Peyer's patch (tissue), 4 donors: ENCODE measurements at regions not wholly inside any gene's neighbourhood (a gene's known extent, or its start where the extent isn't known, plus 50 kb on each side); places are given as distances from the start of the nearest gene placed in this dataset.
"Not testable (repeated sequence)": the region's sequence is repeated elsewhere in the genome, so short reads cannot be mapped to it uniquely, and the experiment has no call there.

Experiments
- DNase-seq, 3 donors: peaks; one replicate each; pipeline ENCODE4 v3.0.0-alpha.2; 2017 to 2019
- H3K27ac ChIP-seq, 4 donors: fragments of 200-600 bp; sonication (generic); one replicate each; pipeline ENCODE4 v1.5.1; 2016 to 2019
- H3K27me3 ChIP-seq, 2 donors: fragments of 200-600 bp; sonication (generic); one replicate each; pipeline ENCODE4 v1.5.1; 2019
- H3K36me3 ChIP-seq, 3 donors: fragments of 200-600 bp; sonication (generic); one replicate each; pipeline ENCODE4 v1.5.1; 2016 to 2019
- H3K4me1 ChIP-seq, 4 donors: fragments of 200-600 bp; sonication (generic); one replicate each; pipeline ENCODE4 v1.5.1; 2016 to 2019
- H3K4me3 ChIP-seq, 4 donors: fragments of 200-600 bp; sonication (generic); 1 replicate in 3 of 4; 2 replicates in 1 of 4; pipeline ENCODE4 v1.5.1; 2016 to 2019; ENCODE audit warnings: mild to moderate bottlenecking in 1 of 4
- H3K9me3 ChIP-seq, 4 donors: fragments of 200-600 bp; sonication (generic); one replicate each; pipeline ENCODE4 v1.5.1; 2016 to 2019; ENCODE audit warnings: mild to moderate bottlenecking in 1 of 4
- CTCF ChIP-seq, 6 experiments: fragments of 450-650 bp in 4 of 6; fragments of 200-600 bp in 2 of 6; sonication (generic) in 1 of 6; IDR thresholded peaks; one replicate each; pipeline ENCODE4 v1.5.1; 2017 to 2019; ENCODE audit warnings: antibody characterized with exemption in 6 of 6, mild to moderate bottlenecking in 3 of 6, moderate library complexity in 1 of 6
- POLR2A ChIP-seq, 2 donors: fragments of 450-650 bp; IDR thresholded peaks; one replicate each; pipeline ENCODE4 v1.5.1; 2017; ENCODE audit warnings: antibody characterized with exemption in 2 of 2, mild to moderate bottlenecking in 2 of 2, moderate library complexity in 2 of 2

GRCh38 chr1:60251426-60251825, 177.9 kb upstream of the C1orf87 start:
- TF ChIP-seq POLR2A (IDR thresholded peaks at IDR 0.05) (no peak), CTCF (IDR thresholded peaks at IDR 0.05) (no peak)
- no peak for DNase-seq
- no peaks in the 10 kb centered on the region for H3K9me3 ChIP-seq
- no peaks in the 10 kb centered on the region for H3K36me3 ChIP-seq
- no peaks in the 10 kb centered on the region for H3K27me3 ChIP-seq
- H3K27ac ChIP-seq: no peak overlapping the region
- H3K4me1 ChIP-seq: no peaks in the 10 kb centered on the region
- no peak overlapping the region for H3K4me3 ChIP-seq

GRCh38 chr1:60247467-60247866, 173.9 kb upstream of the C1orf87 start:
- DNase-seq, H3K4me3 ChIP-seq, H3K27ac ChIP-seq, H3K9me3 ChIP-seq, H3K4me1 ChIP-seq, H3K36me3 ChIP-seq, H3K27me3 ChIP-seq: not testable (repeated sequence)

- TF ChIP-seq CTCF (IDR thresholded peaks at IDR 0.05) (no peak), POLR2A (IDR thresholded peaks at IDR 0.05) (no peak)
- Histone ChIP-seq H3K9me3 (no peaks in the 10 kb centered on the region), H3K36me3 (no peaks in the 10 kb centered on the region), H3K27ac (no peak overlapping the region), H3K4me3 (no peak overlapping the region), H3K4me1 (no peaks in the 10 kb centered on the region), H3K27me3 (no peaks in the 10 kb centered on the region)
- DNase-seq: no peak
Measured at GRCh38 chr1:60245324-60245723, 171.8 kb upstream of the C1orf87 start.

GRCh38 chr1:60244906-60245305, 171.3 kb upstream of the C1orf87 start:
- no peak for DNase-seq
- Histone ChIP-seq H3K27ac (no peak overlapping the region), H3K4me3 (no peak overlapping the region), H3K4me1 (no peaks in the 10 kb centered on the region), H3K27me3 (no peaks in the 10 kb centered on the region), H3K36me3 (no peaks in the 10 kb centered on the region), H3K9me3 (no peaks in the 10 kb centered on the region)
- no peak for TF ChIP-seq POLR2A (IDR thresholded peaks at IDR 0.05)
- no peak for TF ChIP-seq CTCF (IDR thresholded peaks at IDR 0.05)

GRCh38 chr1:60235275-60235674, 161.7 kb upstream of the C1orf87 start:
- Histone ChIP-seq H3K36me3 (no peaks in the 10 kb centered on the region), H3K27me3 (no peaks in the 10 kb centered on the region), H3K4me3 (no peak overlapping the region), H3K27ac (no peak overlapping the region), H3K9me3 (no peaks in the 10 kb centered on the region), H3K4me1 (no peaks in the 10 kb centered on the region)
- DNase-seq: no peak
- TF ChIP-seq CTCF (IDR thresholded peaks at IDR 0.05): no peak

GRCh38 chr1:60234776-60235175, 161.2 kb upstream of the C1orf87 start:
- no peaks in the 10 kb centered on the region for H3K4me1 ChIP-seq
- no peak overlapping the region for H3K27ac ChIP-seq
- no peak overlapping the region for H3K4me3 ChIP-seq
- H3K36me3 ChIP-seq: no peaks in the 10 kb centered on the region
- H3K27me3 ChIP-seq: no peaks in the 10 kb centered on the region
- no peak for DNase-seq
- no peaks in the 10 kb centered on the region for H3K9me3 ChIP-seq
- TF ChIP-seq CTCF (IDR thresholded peaks at IDR 0.05) (no peak), POLR2A (IDR thresholded peaks at IDR 0.05) (no peak)
